Progenitor cell of endocrine pancreas (in vitro differentiated cells): ENCODE measurements at regions not wholly inside any gene's neighbourhood (a gene's known extent, or its start where the extent isn't known, plus 50 kb on each side); places are given as distances from the start of the nearest gene placed in this dataset.

Experiments
- DNase-seq: peaks from one replicate; pipeline ENCODE4 v3.0.0; 2021; ENCODE audit warnings: low spot score; ENCODE audit not compliant: unreplicated experiment
- H3K27ac Mint-ChIP-seq: 2 replicates; pipeline ENCODE4 v1.8.0; 2021; ENCODE audit warnings: mild to moderate bottlenecking, moderate library complexity, mixed read lengths
- H3K27me3 Mint-ChIP-seq: 2 replicates; pipeline ENCODE4 v1.8.0; 2021; ENCODE audit warnings: mixed read lengths
- H3K36me3 Mint-ChIP-seq: 2 replicates; pipeline ENCODE4 v1.8.0; 2022; ENCODE audit warnings: mixed read lengths; ENCODE audit not compliant: insufficient read depth
- H3K4me1 Mint-ChIP-seq: 2 replicates; pipeline ENCODE4 v1.8.0; 2021; ENCODE audit warnings: low read depth, mixed read lengths
- H3K4me3 Mint-ChIP-seq: 2 replicates; pipeline ENCODE4 v1.8.0; 2021; ENCODE audit warnings: low read depth, mild to moderate bottlenecking, moderate library complexity, mixed read lengths
- H3K9me3 Mint-ChIP-seq: 2 replicates; pipeline ENCODE4 v1.8.0; 2021; ENCODE audit warnings: low read depth, mixed read lengths
- TF ChIP-seq, protein P1 (sequence below): fragments of 200-600 bp; sonication (generic); IDR thresholded peaks from one replicate; pipeline ENCODE4 v1.5.0; 2021; ENCODE audit warnings: antibody characterized with exemption, mild to moderate bottlenecking; ENCODE audit not compliant: unreplicated experiment

DNA sequence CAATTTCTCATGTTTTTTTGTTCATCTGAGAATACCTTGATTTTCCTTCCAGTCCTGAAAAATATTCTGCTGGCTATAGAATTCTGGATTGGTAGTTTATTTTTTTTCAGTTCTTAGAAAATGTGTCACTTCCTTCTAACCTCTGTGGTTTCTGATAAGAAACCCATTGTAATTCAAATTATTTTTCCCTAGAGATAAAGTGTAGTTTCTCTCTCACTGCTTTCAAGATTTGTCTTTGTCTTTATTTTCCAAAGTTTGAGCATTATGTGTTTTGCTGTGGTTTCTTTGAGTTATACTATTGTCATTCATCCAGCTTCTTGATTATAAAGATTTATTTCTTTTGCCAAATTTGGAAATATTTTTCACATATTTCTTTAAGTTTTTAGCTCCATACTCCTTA is 324.0 kb upstream of the SPRY2 start:
- Mint-ChIP-seq H3K9me3 (peaks cover 6% of the 10 kb centered on the region), H3K27me3 (no peaks in the 10 kb centered on the region), H3K4me3 (no peak overlapping the region), H3K4me1 (peaks cover 11% of the 10 kb centered on the region), H3K27ac (no peak overlapping the region), H3K36me3 (peaks cover 3% of the 10 kb centered on the region)
- DNase-seq: no peak
- TF ChIP-seq, protein P1, sequence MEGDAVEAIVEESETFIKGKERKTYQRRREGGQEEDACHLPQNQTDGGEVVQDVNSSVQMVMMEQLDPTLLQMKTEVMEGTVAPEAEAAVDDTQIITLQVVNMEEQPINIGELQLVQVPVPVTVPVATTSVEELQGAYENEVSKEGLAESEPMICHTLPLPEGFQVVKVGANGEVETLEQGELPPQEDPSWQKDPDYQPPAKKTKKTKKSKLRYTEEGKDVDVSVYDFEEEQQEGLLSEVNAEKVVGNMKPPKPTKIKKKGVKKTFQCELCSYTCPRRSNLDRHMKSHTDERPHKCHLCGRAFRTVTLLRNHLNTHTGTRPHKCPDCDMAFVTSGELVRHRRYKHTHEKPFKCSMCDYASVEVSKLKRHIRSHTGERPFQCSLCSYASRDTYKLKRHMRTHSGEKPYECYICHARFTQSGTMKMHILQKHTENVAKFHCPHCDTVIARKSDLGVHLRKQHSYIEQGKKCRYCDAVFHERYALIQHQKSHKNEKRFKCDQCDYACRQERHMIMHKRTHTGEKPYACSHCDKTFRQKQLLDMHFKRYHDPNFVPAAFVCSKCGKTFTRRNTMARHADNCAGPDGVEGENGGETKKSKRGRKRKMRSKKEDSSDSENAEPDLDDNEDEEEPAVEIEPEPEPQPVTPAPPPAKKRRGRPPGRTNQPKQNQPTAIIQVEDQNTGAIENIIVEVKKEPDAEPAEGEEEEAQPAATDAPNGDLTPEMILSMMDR: no peak

DNA sequence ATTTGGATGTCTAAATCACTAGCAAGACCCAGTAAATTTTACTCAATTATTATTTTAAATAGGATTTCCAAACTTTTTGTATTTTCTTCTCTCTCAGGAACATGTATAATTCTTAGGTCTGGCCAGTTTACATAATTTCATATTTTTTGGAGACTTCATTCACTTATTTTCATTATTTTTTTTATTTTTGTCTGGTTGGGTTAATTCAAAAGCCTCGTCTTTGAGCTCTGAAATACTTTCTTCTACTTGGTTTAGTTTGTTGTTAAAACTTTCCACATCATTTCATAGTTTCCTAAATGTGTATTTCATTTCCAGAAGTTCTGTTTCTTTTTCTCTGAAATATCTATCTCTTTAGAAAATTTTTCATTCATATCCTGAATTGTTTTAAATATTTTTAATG is 322.9 kb upstream of the SPRY2 start:
- peaks cover 11% of the 10 kb centered on the region for H3K4me1 Mint-ChIP-seq

DNA sequence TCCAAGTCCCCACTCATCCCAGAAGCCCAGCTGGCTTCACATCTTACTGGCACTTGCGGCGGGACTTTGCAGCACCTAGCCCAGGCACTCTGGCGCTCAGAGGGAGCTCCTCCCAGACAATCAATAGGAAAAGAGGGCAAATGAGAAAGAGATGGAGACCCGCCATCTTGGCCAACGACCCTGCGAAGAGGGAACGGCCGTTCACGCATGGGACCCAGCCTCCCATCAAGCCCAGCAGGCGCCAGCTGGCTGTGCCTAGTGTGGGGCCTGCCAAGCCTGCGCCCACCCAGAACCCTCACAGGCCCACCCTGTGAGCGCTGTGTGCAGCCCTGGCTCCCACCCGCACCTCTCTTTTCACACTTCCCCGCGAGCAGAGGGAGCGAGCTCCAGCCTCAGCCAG is 317.8 kb upstream of the SPRY2 start:
- peaks cover 24% of the 10 kb centered on the region for H3K9me3 Mint-ChIP-seq
- TF ChIP-seq, protein P1: no peak
- no peak overlapping the region for H3K4me3 Mint-ChIP-seq
- H3K27ac Mint-ChIP-seq: no peak overlapping the region
- no peaks in the 10 kb centered on the region for H3K27me3 Mint-ChIP-seq
- no peaks in the 10 kb centered on the region for H3K36me3 Mint-ChIP-seq
- DNase-seq: no peak
- H3K4me1 Mint-ChIP-seq: peaks cover 2% of the 10 kb centered on the region

More for the DNA sequence above, 322.9 kb upstream of the SPRY2 start:
- H3K36me3 Mint-ChIP-seq: peaks cover 3% of the 10 kb centered on the region
- DNase-seq: no peak
- peaks cover 13% of the 10 kb centered on the region for H3K9me3 Mint-ChIP-seq
- no peak overlapping the region for H3K4me3 Mint-ChIP-seq
- H3K27ac Mint-ChIP-seq: no peak overlapping the region
- no peaks in the 10 kb centered on the region for H3K27me3 Mint-ChIP-seq
- TF ChIP-seq, protein P1: no peak

DNA sequence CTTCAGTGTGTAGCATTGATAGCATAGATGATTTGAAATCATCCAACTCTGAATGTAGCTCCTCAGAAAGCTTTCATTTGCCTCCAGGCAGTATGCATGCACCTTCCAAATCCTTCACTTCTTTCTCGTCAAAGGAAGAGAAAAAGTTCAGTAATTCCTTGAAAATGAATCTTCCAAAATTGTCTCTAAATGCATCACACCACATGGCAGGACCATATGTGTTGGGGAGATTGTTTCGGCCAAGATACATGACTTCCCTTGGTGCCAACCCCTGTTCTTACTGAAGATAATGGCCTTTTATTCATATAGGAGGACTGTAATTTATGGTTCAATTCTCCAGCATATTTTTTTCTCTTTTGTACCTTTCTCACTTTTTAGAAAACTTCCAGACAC is 315.6 kb upstream of the SPRY2 start:
- no peak overlapping the region for H3K4me3 Mint-ChIP-seq
- no peaks in the 10 kb centered on the region for H3K4me1 Mint-ChIP-seq
- H3K9me3 Mint-ChIP-seq: peaks cover 21% of the 10 kb centered on the region
- no peak overlapping the region for H3K27ac Mint-ChIP-seq
- TF ChIP-seq, protein P1: no peak
- DNase-seq: no peak
- H3K36me3 Mint-ChIP-seq: no peaks in the 10 kb centered on the region
- no peaks in the 10 kb centered on the region for H3K27me3 Mint-ChIP-seq

DNA sequence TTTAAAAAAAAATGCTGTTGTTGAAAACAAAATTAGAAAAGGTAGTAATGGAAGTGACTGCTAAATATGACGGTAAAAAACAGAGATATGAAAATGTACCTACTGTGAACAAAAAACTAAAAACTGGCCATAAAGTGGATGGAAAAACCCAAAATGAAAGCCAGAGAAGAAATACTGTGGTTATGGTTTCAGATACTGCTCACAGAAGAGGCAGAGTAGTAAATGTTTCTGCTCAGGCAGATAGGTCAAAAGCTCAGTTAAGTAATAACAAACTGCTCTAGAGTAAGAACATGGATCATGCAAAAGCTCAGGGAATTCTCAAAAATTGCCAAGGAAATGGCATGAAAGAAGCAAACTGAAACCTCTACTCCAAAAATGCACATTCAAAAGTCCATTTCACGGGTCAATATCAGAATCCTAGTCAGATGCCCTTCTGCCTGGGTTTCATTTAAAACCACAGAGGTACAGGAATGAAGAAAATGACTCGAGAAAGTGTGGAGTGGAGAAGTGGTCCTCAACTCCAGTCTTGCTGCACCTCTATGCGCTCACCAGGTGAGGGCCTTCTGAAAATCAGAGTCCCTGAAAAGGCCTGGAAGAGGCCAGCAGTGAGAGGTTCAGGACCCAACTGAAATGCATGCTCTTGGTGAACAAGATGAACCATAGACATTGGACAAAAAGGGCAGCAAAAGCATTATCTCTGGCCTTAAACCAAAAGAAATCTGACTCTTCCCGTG is 315.0 kb upstream of the SPRY2 start:
- Mint-ChIP-seq H3K9me3 (peaks cover 18% of the 10 kb centered on the region), H3K27ac (no peak overlapping the region), H3K4me3 (no peak overlapping the region), H3K4me1 (no peaks in the 10 kb centered on the region), H3K36me3 (no peaks in the 10 kb centered on the region), H3K27me3 (no peaks in the 10 kb centered on the region)
- DNase-seq: no peak
- TF ChIP-seq, protein P1: no peak
